ENCODE measurements at regions not wholly inside any gene's neighbourhood (a gene's known extent, or its start where the extent isn't known, plus 50 kb on each side); places are given as distances from the start of the nearest gene placed in this dataset.

DNA sequence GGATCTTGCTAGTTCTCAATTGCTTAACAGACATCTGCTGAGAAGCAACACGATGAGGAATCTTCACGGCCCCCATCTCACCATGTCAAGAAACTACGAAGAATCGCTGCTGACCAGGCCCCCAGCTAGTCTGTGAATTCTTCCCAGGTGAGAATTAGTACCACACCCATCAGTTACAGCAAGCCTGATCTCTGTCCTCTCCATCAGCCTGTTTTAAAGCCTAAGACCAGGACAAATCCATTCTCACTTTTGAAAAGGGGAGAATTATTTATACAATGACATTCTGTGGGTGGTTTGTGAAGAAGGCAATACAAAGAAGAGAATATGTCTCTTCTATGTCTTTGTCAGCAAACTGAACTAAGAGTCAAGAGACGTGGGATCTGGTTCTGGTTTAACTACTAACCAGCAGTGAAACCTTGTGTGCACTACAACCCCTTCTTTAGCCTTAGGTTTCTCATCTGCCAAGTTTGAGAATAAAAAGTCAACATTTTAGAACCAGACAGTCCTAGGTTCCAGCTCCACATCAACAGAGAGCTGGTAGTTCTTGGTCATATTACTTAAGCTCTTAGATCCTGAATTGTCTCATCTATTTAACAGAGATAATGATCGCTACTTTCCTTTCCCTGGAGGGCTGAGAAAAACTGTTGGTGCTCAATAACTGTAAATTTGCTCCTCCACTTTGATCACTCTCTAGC is 160.4 kb upstream of the RORA start:
- no peak for DNase-seq (ENCODE audit: low read depth)
- FAIRE-seq: no peak
- Histone ChIP-seq H3K27me3 (ENCODE audit: control insufficient read depth, insufficient read depth, low read length) (no peaks in the 10 kb centered on the region), H3K4me3 (ENCODE audit: low read depth, low read length) (no peak overlapping the region), H3K36me3 (ENCODE audit: control insufficient read depth, insufficient read depth, low read length) (no peaks in the 10 kb centered on the region)
- TF ChIP-seq, protein P1, sequence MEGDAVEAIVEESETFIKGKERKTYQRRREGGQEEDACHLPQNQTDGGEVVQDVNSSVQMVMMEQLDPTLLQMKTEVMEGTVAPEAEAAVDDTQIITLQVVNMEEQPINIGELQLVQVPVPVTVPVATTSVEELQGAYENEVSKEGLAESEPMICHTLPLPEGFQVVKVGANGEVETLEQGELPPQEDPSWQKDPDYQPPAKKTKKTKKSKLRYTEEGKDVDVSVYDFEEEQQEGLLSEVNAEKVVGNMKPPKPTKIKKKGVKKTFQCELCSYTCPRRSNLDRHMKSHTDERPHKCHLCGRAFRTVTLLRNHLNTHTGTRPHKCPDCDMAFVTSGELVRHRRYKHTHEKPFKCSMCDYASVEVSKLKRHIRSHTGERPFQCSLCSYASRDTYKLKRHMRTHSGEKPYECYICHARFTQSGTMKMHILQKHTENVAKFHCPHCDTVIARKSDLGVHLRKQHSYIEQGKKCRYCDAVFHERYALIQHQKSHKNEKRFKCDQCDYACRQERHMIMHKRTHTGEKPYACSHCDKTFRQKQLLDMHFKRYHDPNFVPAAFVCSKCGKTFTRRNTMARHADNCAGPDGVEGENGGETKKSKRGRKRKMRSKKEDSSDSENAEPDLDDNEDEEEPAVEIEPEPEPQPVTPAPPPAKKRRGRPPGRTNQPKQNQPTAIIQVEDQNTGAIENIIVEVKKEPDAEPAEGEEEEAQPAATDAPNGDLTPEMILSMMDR (IDR thresholded peaks at IDR 0.05; ENCODE audit: insufficient read depth, low read length, severe bottlenecking): no peak

DNA sequence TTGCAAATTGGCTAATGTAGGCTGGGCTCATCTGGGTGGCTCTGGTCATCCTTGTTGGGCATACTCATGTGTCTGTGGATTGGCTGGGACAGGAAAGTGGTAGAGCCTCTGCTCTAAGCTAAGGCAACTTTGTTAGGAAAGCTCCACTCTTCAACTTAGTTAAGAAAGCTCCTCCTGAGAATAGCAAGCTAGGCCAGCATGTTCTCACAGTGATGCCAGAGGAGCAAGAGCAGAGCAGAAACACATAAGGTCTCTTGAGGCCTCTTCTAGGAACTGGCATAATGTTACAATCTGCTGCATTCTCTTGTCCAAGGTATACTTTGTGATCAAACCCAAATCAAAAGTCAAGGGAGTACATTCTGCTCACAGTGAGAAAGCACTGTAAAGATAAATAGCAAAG is 158.6 kb upstream of the RORA start:
- TF ChIP-seq, protein P1 (IDR thresholded peaks at IDR 0.05; ENCODE audit: insufficient read depth, low read length, severe bottlenecking): no peak
- Histone ChIP-seq H3K4me3 (ENCODE audit: low read depth, low read length) (no peak overlapping the region), H3K27me3 (ENCODE audit: control insufficient read depth, insufficient read depth, low read length) (no peaks in the 10 kb centered on the region), H3K36me3 (ENCODE audit: control insufficient read depth, insufficient read depth, low read length) (no peaks in the 10 kb centered on the region)
- DNase-seq (ENCODE audit: low read depth) (no peak), FAIRE-seq (no peak)

DNA sequence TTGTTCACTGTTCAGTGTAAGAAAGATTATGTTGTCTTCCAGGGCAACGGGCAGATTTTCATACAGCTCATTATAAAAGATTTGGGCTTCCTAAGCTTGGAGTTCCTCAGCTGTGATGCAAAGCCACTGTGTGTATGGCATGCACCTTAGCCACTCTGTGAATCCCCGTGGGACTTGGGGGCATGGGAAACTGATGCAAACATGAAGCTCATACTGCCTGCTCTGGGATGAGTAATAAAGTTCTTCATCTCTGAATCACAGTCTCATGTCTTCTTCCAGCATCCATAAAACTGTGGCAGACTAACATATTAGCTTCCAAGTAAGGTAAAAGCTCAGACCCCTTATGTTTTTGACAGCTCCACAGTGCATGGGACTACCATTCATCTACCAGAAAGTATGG is 154.3 kb upstream of the RORA start:
- Histone ChIP-seq H3K4me3 (ENCODE audit: low read depth, low read length) (no peak overlapping the region), H3K27me3 (ENCODE audit: control insufficient read depth, insufficient read depth, low read length) (no peaks in the 10 kb centered on the region), H3K36me3 (ENCODE audit: control insufficient read depth, insufficient read depth, low read length) (no peaks in the 10 kb centered on the region)
- DNase-seq (ENCODE audit: low read depth) (peak; percentile 12), FAIRE-seq (no peak)
- TF ChIP-seq, protein P1 (IDR thresholded peaks at IDR 0.05; ENCODE audit: insufficient read depth, low read length, severe bottlenecking): no peak

DNA sequence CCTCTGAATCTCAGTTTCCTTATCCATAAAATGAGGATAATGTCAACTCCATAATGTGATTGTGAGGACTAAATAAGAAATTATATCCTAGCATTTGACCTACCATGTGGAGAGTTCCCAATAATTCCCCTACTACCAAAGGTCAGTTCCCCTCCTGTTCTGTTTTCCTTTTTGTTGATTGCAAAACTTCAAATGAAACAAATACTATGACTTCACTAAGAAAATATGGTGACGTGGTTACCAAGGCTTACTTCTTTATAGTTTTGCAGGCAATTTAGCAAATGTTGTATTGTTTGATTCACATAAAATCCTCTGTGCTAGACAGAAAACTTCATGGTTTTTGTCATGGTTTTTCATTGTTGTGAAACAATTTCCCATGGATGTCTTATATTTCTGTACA is 153.8 kb upstream of the RORA start:
- TF ChIP-seq, protein P1 (IDR thresholded peaks at IDR 0.05; ENCODE audit: insufficient read depth, low read length, severe bottlenecking): no peak
- no peak for DNase-seq (ENCODE audit: low read depth)
- no peak overlapping the region for H3K4me3 ChIP-seq (ENCODE audit: low read depth, low read length)
- no peaks in the 10 kb centered on the region for H3K36me3 ChIP-seq (ENCODE audit: control insufficient read depth, insufficient read depth, low read length)
- FAIRE-seq: no peak
- H3K27me3 ChIP-seq (ENCODE audit: control insufficient read depth, insufficient read depth, low read length): no peaks in the 10 kb centered on the region

DNA sequence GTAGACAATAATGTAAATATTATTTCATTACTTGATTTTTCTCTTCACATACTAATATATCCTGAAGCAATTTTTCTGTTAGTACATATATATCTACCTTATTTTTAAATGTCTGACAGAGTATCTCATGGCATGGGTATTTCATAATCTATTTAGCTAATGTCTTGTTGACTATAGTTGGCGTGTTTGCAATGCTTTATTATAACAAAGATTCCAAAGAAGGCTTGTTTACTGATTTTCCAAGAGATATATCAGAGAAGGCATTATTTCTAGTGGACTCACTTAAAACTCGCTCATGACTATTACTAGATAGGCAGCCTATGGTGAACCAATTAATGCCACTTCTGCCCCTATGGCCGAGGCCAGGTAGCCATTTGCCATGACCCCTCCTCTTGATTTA is 152.4 kb upstream of the RORA start:
- TF ChIP-seq, protein P1 (IDR thresholded peaks at IDR 0.05; ENCODE audit: insufficient read depth, low read length, severe bottlenecking): no peak
- DNase-seq (ENCODE audit: low read depth) (no peak), FAIRE-seq (no peak)
- Histone ChIP-seq H3K27me3 (ENCODE audit: control insufficient read depth, insufficient read depth, low read length) (no peaks in the 10 kb centered on the region), H3K4me3 (ENCODE audit: low read depth, low read length) (no peak overlapping the region), H3K36me3 (ENCODE audit: control insufficient read depth, insufficient read depth, low read length) (no peaks in the 10 kb centered on the region)

DNA sequence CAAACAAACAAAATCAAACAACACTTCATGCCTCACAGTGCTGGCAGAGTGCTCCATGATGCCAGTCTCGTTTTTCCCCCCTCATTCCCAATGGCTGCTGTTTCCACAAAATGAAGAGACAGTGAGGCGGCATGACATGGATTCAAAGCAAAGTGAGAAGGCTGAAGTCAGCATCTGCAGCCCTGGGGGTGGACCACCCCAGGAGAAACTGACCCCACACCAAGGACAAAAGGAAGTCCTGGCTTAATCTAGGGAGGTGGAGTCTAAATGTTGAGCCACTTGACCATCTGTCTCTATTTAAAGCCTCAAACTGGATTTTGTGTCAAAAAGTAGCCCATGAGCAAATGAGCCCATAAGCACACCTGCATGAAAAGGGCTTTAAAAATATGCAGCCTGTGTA is 151.2 kb upstream of the RORA start:
- Histone ChIP-seq H3K4me3 (ENCODE audit: low read depth, low read length) (no peak overlapping the region), H3K27me3 (ENCODE audit: control insufficient read depth, insufficient read depth, low read length) (no peaks in the 10 kb centered on the region), H3K36me3 (ENCODE audit: control insufficient read depth, insufficient read depth, low read length) (no peaks in the 10 kb centered on the region)
- DNase-seq (ENCODE audit: low read depth) (no peak), FAIRE-seq (no peak)
- TF ChIP-seq, protein P1 (IDR thresholded peaks at IDR 0.05; ENCODE audit: insufficient read depth, low read length, severe bottlenecking): no peak

Measured in bronchial epithelial cell (primary cell).